GM18909 (cell line): ENCODE measurements at regions not wholly inside any gene's neighbourhood (a gene's known extent, or its start where the extent isn't known, plus 50 kb on each side); places are given as distances from the start of the nearest gene placed in this dataset.
"Not testable (repeated sequence)": the region's sequence is repeated elsewhere in the genome, so short reads cannot be mapped to it uniquely, and the experiment has no call there.

Source experiments
- ATAC-seq: cut with Tn5 transposase; IDR thresholded peaks from one replicate; pipeline ENCODE4 v1.9.1; 2021; ENCODE audit warnings: mild to moderate bottlenecking; ENCODE audit not compliant: unreplicated experiment, poor library complexity

DNA sequence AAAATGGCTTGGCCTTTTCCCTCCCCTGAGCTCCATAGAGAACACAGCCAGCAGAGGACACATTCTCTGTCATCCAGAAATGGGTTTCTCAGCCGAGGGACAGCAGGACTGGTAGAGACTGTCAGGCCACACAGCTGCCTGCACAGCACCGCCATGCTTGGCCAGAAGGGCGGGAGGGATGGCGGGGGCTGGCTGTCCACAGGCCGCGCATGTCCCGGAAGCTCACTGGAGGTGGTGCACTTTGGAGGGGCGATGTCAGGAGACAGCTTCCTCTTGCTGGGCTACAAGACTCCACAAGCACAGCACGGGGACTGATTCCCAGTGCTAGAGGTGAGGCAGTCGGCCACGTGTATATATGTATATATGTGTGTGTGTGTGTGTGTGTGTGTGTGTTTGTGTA is 125.3 kb downstream of the GOLGA6L4 start:
- ATAC-seq: not testable (repeated sequence)

- ATAC-seq: not testable (repeated sequence)
Observed at GRCh38 chr15:84384421-84384820, 148.8 kb downstream of the GOLGA6L4 start.

DNA sequence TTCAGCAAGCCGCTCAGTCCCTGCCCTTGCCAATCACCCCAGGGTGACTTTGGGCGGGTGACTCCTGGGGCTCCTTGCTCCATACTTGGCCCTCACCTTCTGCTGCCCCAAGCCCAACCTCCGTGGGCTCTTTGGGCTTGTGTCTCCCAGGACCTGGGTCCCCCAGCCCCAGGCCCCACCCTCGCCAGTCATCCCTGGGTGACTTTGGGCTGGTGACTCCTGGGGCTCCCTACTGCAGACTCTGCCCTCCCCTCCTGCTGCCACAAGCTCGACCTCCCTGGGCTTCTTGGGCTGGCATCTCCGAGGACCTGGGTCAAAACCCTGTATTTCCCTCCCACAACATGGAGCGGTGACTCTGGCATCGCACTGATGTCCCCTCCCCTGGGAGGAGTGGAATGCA is 151.5 kb downstream of the GOLGA6L4 start:
- ATAC-seq: no peak

- ATAC-seq: not testable (repeated sequence)
Observed at GRCh38 chr15:84388201-84388600, 152.6 kb downstream of the GOLGA6L4 start.

DNA sequence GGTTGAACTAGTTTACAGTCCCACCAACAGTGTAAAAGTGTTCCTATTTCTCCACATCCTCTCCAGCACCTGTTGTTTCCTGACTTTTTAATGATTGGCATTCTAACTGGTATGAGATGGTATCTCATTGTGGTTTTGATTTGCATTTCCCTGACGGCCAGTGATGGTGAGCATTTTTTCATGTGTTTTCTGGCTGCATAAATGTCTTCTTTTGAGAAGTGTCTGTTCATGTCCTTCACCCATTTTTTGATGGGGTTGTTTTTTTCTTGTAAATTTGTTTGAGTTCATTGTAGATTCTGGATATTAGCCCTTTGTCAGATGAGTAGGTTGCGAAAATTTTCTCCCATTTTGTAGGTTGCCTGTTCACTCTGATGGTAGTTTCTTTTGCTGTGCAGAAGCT is 153.1 kb downstream of the GOLGA6L4 start:
- ATAC-seq: not testable (repeated sequence)

DNA sequence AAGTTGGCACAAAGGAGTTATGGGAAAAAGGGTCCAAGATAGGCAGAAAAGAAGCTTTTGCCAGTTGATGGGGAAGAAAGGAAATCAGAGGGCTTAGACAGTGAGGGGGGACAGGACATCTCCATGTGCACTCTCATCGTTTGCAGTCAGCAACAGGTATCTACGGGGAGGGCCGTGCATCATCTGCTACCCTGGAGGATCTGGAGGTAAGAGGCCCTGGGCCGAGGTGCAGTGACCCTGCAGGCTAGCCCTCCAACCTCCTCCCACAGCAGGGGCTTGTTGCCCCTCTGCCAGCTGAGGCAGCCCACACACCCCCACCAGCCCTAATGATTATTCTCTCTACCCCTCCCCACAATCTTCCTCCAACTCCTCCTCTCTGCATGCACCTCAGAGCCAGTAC is 154.8 kb downstream of the GOLGA6L4 start:
- ATAC-seq: not testable (repeated sequence)

- ATAC-seq: no peak
Observed at GRCh38 chr15:84391191-84391590, 155.6 kb downstream of the GOLGA6L4 start.

GRCh38 chr15:84392020-84392419 is 156.4 kb downstream of the GOLGA6L4 start:
- ATAC-seq: not testable (repeated sequence)

DNA sequence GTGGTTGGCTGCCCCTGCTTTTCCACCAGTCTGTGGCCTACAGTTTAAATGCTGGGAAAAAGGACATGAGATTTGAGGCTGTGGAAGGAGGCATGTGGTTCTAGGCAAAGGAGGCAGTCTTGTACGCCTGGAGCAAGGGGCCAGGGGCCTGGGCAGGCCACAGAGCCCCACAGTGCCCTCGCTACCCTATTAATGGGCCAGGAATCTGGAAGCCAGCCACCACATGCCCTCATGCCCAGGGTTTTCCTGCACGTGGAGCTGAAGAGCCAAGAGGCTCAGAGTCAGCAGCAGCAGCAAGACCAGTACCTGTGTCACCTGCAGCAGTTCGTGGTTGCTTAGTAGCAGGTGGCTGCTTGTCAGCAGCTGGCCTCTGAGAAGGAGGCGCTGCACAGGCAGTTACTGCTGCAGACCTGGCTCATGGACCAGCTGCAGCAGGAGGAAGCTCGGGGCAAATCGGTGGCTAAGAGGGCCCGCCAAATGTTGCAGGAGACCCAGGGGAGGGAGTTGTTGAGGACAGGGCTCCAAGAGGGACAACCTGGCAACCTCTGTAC is 157.9 kb downstream of the GOLGA6L4 start:
- not testable (repeated sequence) for ATAC-seq

GRCh38 chr15:84393966-84394365 is 158.4 kb downstream of the GOLGA6L4 start:
- not testable (repeated sequence) for ATAC-seq

DNA sequence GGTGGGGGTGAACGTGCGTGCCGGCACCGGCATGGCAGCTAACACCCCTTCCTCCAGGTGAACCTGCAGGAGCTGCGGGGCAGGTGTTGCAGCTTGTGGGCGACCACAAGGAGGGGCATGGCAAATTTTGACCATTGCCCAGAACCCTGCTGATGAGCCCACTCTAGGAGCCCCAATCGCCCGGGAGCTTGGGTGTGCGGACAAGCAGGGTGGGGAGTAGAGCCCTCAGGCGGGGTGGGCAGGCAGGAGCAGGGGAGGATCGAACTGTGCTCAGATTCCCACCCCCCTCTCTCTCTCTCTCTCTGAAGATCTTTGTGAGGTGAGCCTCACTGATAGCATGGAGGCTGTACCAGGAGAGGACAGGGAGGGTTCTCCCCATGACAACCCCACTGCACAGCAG is 159.8 kb downstream of the GOLGA6L4 start:
- ATAC-seq: not testable (repeated sequence)

DNA sequence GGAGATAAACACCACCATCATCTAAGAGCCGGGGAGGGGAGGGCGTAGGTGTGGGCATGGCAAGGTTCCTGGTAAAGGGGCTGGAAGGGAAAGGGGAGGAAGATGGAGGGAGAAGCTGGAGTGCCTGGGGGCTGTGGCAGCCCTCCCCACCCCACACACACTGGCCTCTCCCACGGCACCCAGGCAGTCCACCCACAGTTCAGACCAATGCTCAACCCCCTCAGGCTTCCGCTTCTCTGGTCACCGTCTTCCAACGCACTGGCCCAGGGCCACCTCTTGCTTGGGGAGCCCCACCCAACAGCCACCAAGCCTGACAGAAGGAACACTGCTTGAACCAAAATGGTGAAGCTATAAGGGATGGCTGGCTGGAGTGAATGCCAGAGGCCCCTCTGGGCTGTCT is 160.3 kb downstream of the GOLGA6L4 start:
- ATAC-seq: not testable (repeated sequence)

- ATAC-seq: not testable (repeated sequence)
Observed at GRCh38 chr15:84397066-84397465, 161.5 kb downstream of the GOLGA6L4 start.

DNA sequence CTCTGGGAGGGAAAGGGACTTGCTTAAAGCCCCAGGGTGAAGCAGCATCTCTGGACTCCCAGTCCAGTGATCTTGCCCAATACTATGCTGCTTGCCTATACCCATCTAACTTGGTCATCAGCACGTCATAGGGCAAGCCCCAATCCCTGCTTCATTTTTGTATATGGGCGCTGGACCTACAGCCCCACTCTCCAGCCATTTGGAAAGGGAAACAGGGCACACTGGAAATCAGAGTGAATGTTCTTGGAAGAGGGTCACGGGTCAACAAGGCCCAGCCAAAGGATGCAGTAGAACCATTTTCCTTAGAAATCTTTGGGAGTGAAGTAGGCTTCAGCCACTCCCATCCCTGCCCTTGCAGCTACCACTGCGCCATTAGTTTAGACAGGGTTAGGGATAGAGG is 162.5 kb downstream of the GOLGA6L4 start:
- ATAC-seq: not testable (repeated sequence)

- ATAC-seq: no peak
Observed at GRCh38 chr15:84398763-84399701, 163.5 kb downstream of the GOLGA6L4 start.

- no peak for ATAC-seq
Observed at GRCh38 chr15:84400017-84400740, 164.6 kb downstream of the GOLGA6L4 start.

GRCh38 chr15:84400820-84401219 is 165.2 kb downstream of the GOLGA6L4 start:
- no peak for ATAC-seq

GRCh38 chr15:84401461-84401860 is 165.9 kb downstream of the GOLGA6L4 start:
- not testable (repeated sequence) for ATAC-seq

DNA sequence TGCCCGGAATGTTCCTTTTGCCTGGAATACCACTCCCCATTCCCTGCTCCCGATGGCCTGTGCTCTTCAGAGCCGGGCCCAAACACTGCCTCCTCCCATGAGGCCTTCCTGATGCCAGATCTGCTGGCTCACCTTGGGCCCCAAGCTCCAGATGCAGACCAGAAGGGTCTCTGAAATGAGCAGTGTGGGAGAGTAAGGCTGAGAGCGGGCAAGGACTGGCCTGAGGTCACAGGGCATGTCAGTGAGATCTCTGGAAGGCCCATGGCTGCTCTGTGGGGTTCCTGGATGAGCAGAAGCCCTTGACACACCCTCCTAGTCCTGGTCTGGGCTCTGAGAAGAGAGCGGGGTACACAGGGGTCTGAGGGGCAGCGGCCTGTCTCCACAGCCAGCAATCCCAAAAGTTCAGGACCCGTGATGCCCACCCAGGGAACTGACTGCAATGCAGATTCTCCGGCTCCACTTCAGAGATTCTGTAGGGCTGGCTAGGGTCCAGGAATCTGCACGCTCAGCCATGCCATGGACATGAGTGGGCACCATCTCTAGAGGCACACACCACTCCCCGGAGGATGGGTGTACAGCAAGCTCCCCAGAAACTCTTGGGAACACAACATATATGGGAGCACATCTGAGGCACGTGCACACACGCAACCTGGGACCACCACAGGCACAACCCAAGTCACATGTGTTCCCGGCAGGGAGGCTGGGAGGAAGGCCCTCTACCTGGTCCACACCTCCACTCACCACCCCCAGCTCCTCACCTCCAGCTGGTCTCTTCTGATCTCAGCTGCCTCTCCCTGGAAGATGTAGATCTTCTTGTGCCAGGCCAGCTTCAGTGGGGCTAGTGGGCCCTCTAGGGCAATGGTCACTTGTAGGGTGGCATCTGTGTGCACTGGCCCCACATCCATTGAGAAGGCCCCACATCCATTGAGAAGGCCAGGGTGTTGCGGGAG is 166.6 kb downstream of the GOLGA6L4 start:
- ATAC-seq: not testable (repeated sequence)
